Renal pelvis (tissue), 1 donor: ENCODE measurements at regions not wholly inside any gene's neighbourhood (a gene's known extent, or its start where the extent isn't known, plus 50 kb on each side); places are given as distances from the start of the nearest gene placed in this dataset.

Source experiments
- DNase-seq: peaks from one replicate; pipeline ENCODE4 v3.0.0-alpha.2; 2013

GRCh38 chr22:46054091-46055073, 77.4 kb upstream of the WNT7B start:
- DNase-seq = no peak

GRCh38 chr22:46055181-46055875, 78.4 kb upstream of the WNT7B start:
- no peak for DNase-seq

GRCh38 chr22:46055911-46056545, 79.1 kb upstream of the WNT7B start:
- DNase-seq = no peak

GRCh38 chr22:46056546-46057245, 79.7 kb upstream of the WNT7B start:
- DNase-seq = no peak

- no peak for DNase-seq
Measured at GRCh38 chr22:46057246-46058090, 80.5 kb upstream of the WNT7B start.

GRCh38 chr22:46058091-46058420, 81.1 kb upstream of the WNT7B start:
- no peak for DNase-seq

GRCh38 chr22:46058591-46059519, 81.9 kb upstream of the WNT7B start:
- DNase-seq = no peak

GRCh38 chr22:46060292-46061123, 83.5 kb upstream of the WNT7B start:
- DNase-seq = no peak

GRCh38 chr22:46061124-46061500, 84.2 kb upstream of the WNT7B start:
- DNase-seq = no peak

GRCh38 chr22:46061501-46062231, 84.7 kb upstream of the WNT7B start:
- no peak for DNase-seq

- DNase-seq = no peak
Measured at GRCh38 chr22:46062232-46062615, 85.3 kb upstream of the WNT7B start.

GRCh38 chr22:46062971-46063631, 86.1 kb upstream of the WNT7B start:
- no peak for DNase-seq

- DNase-seq = no peak
Measured at GRCh38 chr22:46063846-46064227, 86.5 kb upstream of the PPARA start.

GRCh38 chr22:46064228-46064965, 85.9 kb upstream of the PPARA start:
- DNase-seq = no peak

GRCh38 chr22:46064966-46065666, 85.2 kb upstream of the PPARA start:
- no peak for DNase-seq

- no peak for DNase-seq
Measured at GRCh38 chr22:46065691-46066454, 84.5 kb upstream of the PPARA start.
